H1 (cell line): ENCODE measurements at regions not wholly inside any gene's neighbourhood (a gene's known extent, or its start where the extent isn't known, plus 50 kb on each side); places are given as distances from the start of the nearest gene placed in this dataset.

Source experiments
- CHD7 ChIP-seq: fragments of 300-600 bp; sonication (generic); IDR thresholded peaks from 2 replicates; pipeline ENCODE4 v1.7.1; 2012; ENCODE audit warnings: low read length, moderate library complexity, mild to moderate bottlenecking, inconsistent platforms; ENCODE audit not compliant: insufficient replicate concordance
- CTBP2 ChIP-seq: IDR thresholded peaks from 2 replicates; pipeline ENCODE4 v1.7.0; 2011; ENCODE audit warnings: borderline replicate concordance, mild to moderate bottlenecking, moderate library complexity, mixed read lengths, low read length; ENCODE audit not compliant: insufficient read depth, insufficient read length

GRCh38 chr4:65777270-65777669 is 107.0 kb upstream of the EPHA5 start (continued):
- TF ChIP-seq CHD7 = no peak
- TF ChIP-seq CTBP2 = no peak
- TF ChIP-seq, all 59 proteins: peak for 0
